HCT116 (cell line): ENCODE measurements at regions not wholly inside any gene's neighbourhood (a gene's known extent, or its start where the extent isn't known, plus 50 kb on each side); places are given as distances from the start of the nearest gene placed in this dataset.

Source experiments
- ATAC-seq: fragments of 200-7000 bp; cut with Tn5 transposase; 2 replicates; pipeline ENCODE4 v1.9.1; 2020; ENCODE audit warnings: mild to moderate bottlenecking, moderate library complexity
- BruUV-seq: library from RNA; stranded (reverse); fragments of 400-500 nt; replicated peaks from 2 replicates; lab custom pipeline; 2021; lab: Mats Ljungman, UMichigan
- CTCF ChIA-PET: fragments of 300-600 bp; sonication (Branson Sonifier 250); formaldehyde crosslinking; loops from one replicate; lab custom pipeline; 2021; ENCODE audit warnings: antibody characterized with exemption; lab: Charles Lee
- POLR2A ChIA-PET: fragments of 300-600, 350-600 bp; sonication (Branson Sonifier 250); formaldehyde crosslinking; loops from one replicate; lab custom pipeline; 2021; ENCODE audit warnings: antibody characterized with exemption; lab: Charles Lee
- RAD21 ChIA-PET, 2 experiments: fragments of 300-600 bp; sonication (Branson Sonifier 250); formaldehyde crosslinking; loops; one replicate each; lab custom pipeline; 2023; ENCODE audit warnings: low total read pairs in 2 of 2; ENCODE audit not compliant: uncharacterized antibody in 2 of 2, unreplicated experiment in 2 of 2, low non-redundant PET in 1 of 2; lab: Charles Lee
- DNase-seq: peaks from one replicate; pipeline ENCODE4 v3.0.0-alpha.2; 2010; ENCODE audit warnings: low read depth, low spot score
- H2AFZ ChIP-seq: fragments of 200-600 bp; shearing (Covaris generic), sonication (generic); 2 replicates; pipeline ENCODE4 v1.6.1; 2017; ENCODE audit warnings: low read depth, mixed run types, mixed read lengths, antibody characterized with exemption, low read length; ENCODE audit not compliant: poor library complexity, severe bottlenecking
- H3K27ac ChIP-seq: 2 replicates; pipeline ENCODE4 v1.5.1; 2012; ENCODE audit warnings: low read depth, low read length
- H3K27me3 ChIP-seq: fragments of 200-600 bp; sonication (generic); 2 replicates; pipeline ENCODE4 v1.6.1; 2016; ENCODE audit warnings: mixed run types, low read length, mixed read lengths; ENCODE audit not compliant: insufficient read depth
- H3K36me3 ChIP-seq, 2 experiments: fragments of 200-500 bp in 1 of 2; fragments of 200-600 bp in 1 of 2; sonication (Bioruptor generic) in 1 of 2; sonication (generic) in 1 of 2; 2 replicates each; pipeline versions ENCODE4 v1.5.1 to v1.6.1; 2014 to 2016; ENCODE audit warnings: low read length in 2 of 2, inconsistent platforms in 1 of 2, mixed read lengths in 1 of 2, mixed run types in 1 of 2; ENCODE audit not compliant: insufficient read depth in 2 of 2, control insufficient read depth in 1 of 2
- H3K4me1 ChIP-seq, 2 experiments: fragments of 200-600 bp in 1 of 2; sonication (generic) in 1 of 2; 2 replicates each; pipeline versions ENCODE4 v1.5.1 to v1.6.1; 2012 to 2017; ENCODE audit warnings: low read length in 2 of 2, inconsistent platforms in 1 of 2, mild to moderate bottlenecking in 1 of 2, mixed read lengths in 1 of 2, mixed run types in 1 of 2, moderate library complexity in 1 of 2; ENCODE audit not compliant: insufficient read depth in 2 of 2, control insufficient read depth in 1 of 2
- H3K4me2 ChIP-seq: fragments of 200-600 bp; sonication (generic); 2 replicates; pipeline ENCODE4 v1.6.1; 2017; ENCODE audit warnings: mixed run types, low read length, mixed read lengths
- H3K4me3 ChIP-seq, 2 experiments: fragments of 200-600 bp in 1 of 2; sonication (generic) in 1 of 2; replicated peaks in 1 of 2; 2 replicates each; pipeline ENCODE4 v1.5.1; 2011 to 2016; ENCODE audit warnings: low read length in 2 of 2, control low read depth in 1 of 2, low read depth in 1 of 2, mild to moderate bottlenecking in 1 of 2, mixed read lengths in 1 of 2, mixed run types in 1 of 2
- H3K79me2 ChIP-seq: fragments of 200-600 bp; sonication (generic); 2 replicates; pipeline ENCODE4 v1.6.1; 2017; ENCODE audit warnings: mild to moderate bottlenecking, mixed run types, low read length, moderate library complexity, mixed read lengths; ENCODE audit not compliant: insufficient read depth
- H3K9ac ChIP-seq: fragments of 200-600 bp; sonication (generic); 2 replicates; pipeline ENCODE4 v1.6.1; 2016; ENCODE audit warnings: low read length, mixed read lengths
- H3K9me2 ChIP-seq: fragments of 200-600 bp; sonication (generic), shearing (Covaris generic); 2 replicates; pipeline ENCODE4 v1.6.1; 2017; ENCODE audit warnings: mixed run types, mild to moderate bottlenecking, moderate library complexity; ENCODE audit not compliant: insufficient read depth
- H3K9me3 ChIP-seq, 2 experiments: fragments of 200-500 bp in 1 of 2; fragments of 200-600 bp in 1 of 2; sonication (Bioruptor generic) in 1 of 2; sonication (generic) in 1 of 2; 2 replicates each; pipeline ENCODE4 v1.6.1; 2014 to 2017; ENCODE audit warnings: low read length in 2 of 2, mixed read lengths in 2 of 2, inconsistent platforms in 1 of 2, low read depth in 1 of 2, mild to moderate bottlenecking in 1 of 2, mixed run types in 1 of 2, moderate library complexity in 1 of 2; ENCODE audit not compliant: control insufficient read depth in 1 of 2, insufficient read depth in 1 of 2
- H4K20me1 ChIP-seq: fragments of 200-600 bp; sonication (generic), shearing (Covaris generic); 2 replicates; pipeline ENCODE4 v1.6.1; 2017; ENCODE audit warnings: mixed run types, mild to moderate bottlenecking, moderate library complexity; ENCODE audit not compliant: insufficient read depth
- FOSL1 ChIP-seq: IDR thresholded peaks from 2 replicates; pipeline ENCODE4 v1.6.1; 2012; ENCODE audit warnings: low read depth
- JUND ChIP-seq: IDR thresholded peaks from 2 replicates; pipeline ENCODE4 v1.6.1; 2012
- POLR2A ChIP-seq: IDR thresholded peaks from 2 replicates; pipeline ENCODE4 v1.7.0; 2011; ENCODE audit warnings: borderline replicate concordance; ENCODE audit not compliant: insufficient read depth, insufficient read length; ENCODE audit errors: extremely low read depth
- SIN3A ChIP-seq: IDR thresholded peaks from 2 replicates; pipeline ENCODE4 v1.6.1; 2012; ENCODE audit warnings: low read depth
- SP1 ChIP-seq: IDR thresholded peaks from 2 replicates; pipeline ENCODE4 v1.6.1; 2012; ENCODE audit warnings: low read depth
- SRF ChIP-seq: IDR thresholded peaks from 2 replicates; pipeline ENCODE4 v1.6.1; 2012; ENCODE audit warnings: low read depth
- TCF7L2 ChIP-seq: IDR thresholded peaks from 2 replicates; pipeline ENCODE4 v1.7.0; 2011; ENCODE audit warnings: borderline replicate concordance, inconsistent platforms; ENCODE audit not compliant: insufficient read depth, insufficient read length; ENCODE audit errors: extremely low read depth
- YY1 ChIP-seq: IDR thresholded peaks from 2 replicates; pipeline ENCODE4 v1.6.1; 2011; ENCODE audit warnings: low read length, low read depth, moderate library complexity, mild to moderate bottlenecking; ENCODE audit not compliant: insufficient replicate concordance; ENCODE audit errors: extremely low read depth
- ZFX ChIP-seq: fragments of 450-650 bp; IDR thresholded peaks from 2 replicates; pipeline ENCODE4 v1.6.1; 2017
- ZNF274 ChIP-seq: fragments of 200-500 bp; sonication (Bioruptor generic); IDR thresholded peaks from 2 replicates; pipeline ENCODE4 v1.6.1; 2014; ENCODE audit warnings: mild to moderate bottlenecking, low read depth, low read length, inconsistent platforms
- intact Hi-C: fragments of 100-400 bp; cut with micrococcal nuclease; formaldehyde crosslinking; loops from 2 replicates; pipeline ENCODE4 v1.10.0; 2022
- TF ChIP-seq, protein P1 (sequence below): IDR thresholded peaks from 2 replicates; pipeline ENCODE4 v1.6.1; 2011; ENCODE audit warnings: mild to moderate bottlenecking, low read length, moderate library complexity; ENCODE audit not compliant: insufficient replicate concordance; ENCODE audit errors: extremely low read depth

DNA sequence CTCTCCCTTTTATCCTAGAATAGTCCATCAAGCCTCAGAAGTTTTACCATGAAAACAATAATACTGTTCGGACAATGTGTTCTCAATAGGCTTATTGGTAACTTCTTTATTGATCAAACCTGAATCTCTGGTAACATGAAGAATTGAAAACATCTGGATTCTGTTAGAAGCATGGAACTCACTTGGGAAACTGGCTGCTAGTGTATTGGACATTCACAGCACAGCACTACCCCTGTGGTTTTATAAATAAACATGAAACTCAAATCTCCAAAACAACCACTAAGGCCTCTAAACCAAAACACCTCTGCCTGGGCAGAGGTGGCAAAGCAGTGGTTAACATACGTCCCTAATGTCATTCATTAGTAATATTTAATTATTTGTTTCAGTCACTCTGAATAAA is 157.6 kb upstream of the KCNQ5 start:
- no peak for TF ChIP-seq SIN3A
- TF ChIP-seq, all 23 proteins: peak for 0
- peaks cover 23% of the 10 kb centered on the region for H3K27me3 ChIP-seq
- H3K4me3 ChIP-seq, result no peak overlapping the region
- ChIA-PET RAD21 (no interaction called here), POLR2A (no interaction called here), CTCF (no interaction called here)
- no peak overlapping the region for H3K27ac ChIP-seq
- DNase-seq (no peak), ATAC-seq (no peak)
- intact Hi-C loops, result no loop called here
- H3K79me2 ChIP-seq, result no peaks in the 10 kb centered on the region
- no peak overlapping the region for H3K4me2 ChIP-seq
- H4K20me1 ChIP-seq, result no peaks in the 10 kb centered on the region
- no peaks in the 10 kb centered on the region for H3K4me1 ChIP-seq
- H3K9me3 ChIP-seq, result no peaks in the 10 kb centered on the region
- no peaks in the 10 kb centered on the region for H3K36me3 ChIP-seq
- no peak overlapping the region for H3K9ac ChIP-seq
- BruUV-seq, result no TSS peak
- no peak overlapping the region for H2AFZ ChIP-seq
- no peaks in the 10 kb centered on the region for H3K9me2 ChIP-seq

DNA sequence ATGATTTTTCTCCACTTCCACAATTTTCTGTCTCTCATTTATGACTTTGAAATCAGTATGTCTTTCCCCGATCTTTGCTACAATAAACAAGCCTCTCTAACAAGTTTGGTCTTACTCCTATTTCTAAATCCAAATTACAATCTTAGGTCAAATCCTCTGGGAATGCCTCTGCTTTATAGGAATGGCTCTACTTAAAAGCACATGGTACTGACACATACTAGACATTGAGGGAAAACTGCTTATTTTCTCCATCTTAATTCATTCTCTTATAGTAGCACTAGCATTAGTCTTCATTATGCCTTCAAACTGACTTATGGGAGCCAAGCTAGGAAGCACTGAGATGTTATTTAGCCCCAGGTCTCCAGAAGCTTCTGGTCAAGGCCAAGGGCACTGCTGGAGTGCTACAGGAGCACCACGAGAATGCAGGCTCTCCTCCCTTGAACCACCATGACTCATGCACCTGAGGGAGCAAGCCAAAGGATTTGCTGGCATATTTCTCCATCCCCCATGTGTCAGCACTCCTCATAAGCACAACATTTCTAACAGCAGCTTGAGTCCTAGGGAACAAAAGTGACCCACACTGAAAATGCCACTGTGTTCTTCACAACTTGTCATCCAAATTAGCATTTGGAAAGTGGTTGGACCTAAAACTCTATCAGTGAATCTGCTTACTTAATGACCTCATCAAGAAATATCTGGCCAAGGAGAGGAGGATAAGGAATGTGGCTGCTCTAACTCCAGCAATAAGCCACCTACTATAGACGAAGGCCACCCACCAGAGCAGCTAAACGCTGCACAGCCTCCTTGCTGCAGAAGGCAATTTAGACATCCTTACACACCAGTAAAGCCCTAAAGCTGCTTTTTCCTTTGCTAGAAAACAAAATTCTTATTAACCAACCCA is 156.8 kb upstream of the KCNQ5 start:
- H3K4me1 ChIP-seq, result no peaks in the 10 kb centered on the region
- TF ChIP-seq YY1 (no peak), POLR2A (no peak), SP1 (no peak), ZFX (no peak), SRF (no peak), JUND (no peak), ZNF274 (no peak), TCF7L2 (no peak), FOSL1 (no peak)
- TF ChIP-seq, protein P1, sequence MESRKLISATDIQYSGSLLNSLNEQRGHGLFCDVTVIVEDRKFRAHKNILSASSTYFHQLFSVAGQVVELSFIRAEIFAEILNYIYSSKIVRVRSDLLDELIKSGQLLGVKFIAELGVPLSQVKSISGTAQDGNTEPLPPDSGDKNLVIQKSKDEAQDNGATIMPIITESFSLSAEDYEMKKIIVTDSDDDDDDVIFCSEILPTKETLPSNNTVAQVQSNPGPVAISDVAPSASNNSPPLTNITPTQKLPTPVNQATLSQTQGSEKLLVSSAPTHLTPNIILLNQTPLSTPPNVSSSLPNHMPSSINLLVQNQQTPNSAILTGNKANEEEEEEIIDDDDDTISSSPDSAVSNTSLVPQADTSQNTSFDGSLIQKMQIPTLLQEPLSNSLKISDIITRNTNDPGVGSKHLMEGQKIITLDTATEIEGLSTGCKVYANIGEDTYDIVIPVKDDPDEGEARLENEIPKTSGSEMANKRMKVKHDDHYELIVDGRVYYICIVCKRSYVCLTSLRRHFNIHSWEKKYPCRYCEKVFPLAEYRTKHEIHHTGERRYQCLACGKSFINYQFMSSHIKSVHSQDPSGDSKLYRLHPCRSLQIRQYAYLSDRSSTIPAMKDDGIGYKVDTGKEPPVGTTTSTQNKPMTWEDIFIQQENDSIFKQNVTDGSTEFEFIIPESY, result no peak
- H3K79me2 ChIP-seq, result no peaks in the 10 kb centered on the region
- intact Hi-C loops, result no loop called here
- DNase-seq (no peak), ATAC-seq (no peak)
- no TSS peak for BruUV-seq
- POLR2A ChIA-PET, result no interaction called here
- H4K20me1 ChIP-seq, result no peaks in the 10 kb centered on the region
- no peaks in the 10 kb centered on the region for H3K36me3 ChIP-seq
- no peak overlapping the region for H3K4me2 ChIP-seq
- no peak overlapping the region for H3K4me3 ChIP-seq
- no peak overlapping the region for H2AFZ ChIP-seq
- RAD21 ChIA-PET, result no interaction called here
- H3K9ac ChIP-seq, result no peak overlapping the region
- H3K27ac ChIP-seq, result no peak overlapping the region
- CTCF ChIA-PET, result no interaction called here
- no peaks in the 10 kb centered on the region for H3K9me2 ChIP-seq
- no peaks in the 10 kb centered on the region for H3K9me3 ChIP-seq
- H3K27me3 ChIP-seq, result peaks cover 18% of the 10 kb centered on the region
